GM12878 (cell line): ENCODE measurements at regions not wholly inside any gene's neighbourhood (a gene's known extent, or its start where the extent isn't known, plus 50 kb on each side); places are given as distances from the start of the nearest gene placed in this dataset.

Source experiments
- ATAC-seq: fragments of 200-7000 bp; cut with Tn5 transposase; 3 replicates; pipeline ENCODE4 v1.9.1; 2020; ENCODE audit warnings: mild to moderate bottlenecking, moderate library complexity
- BruUV-seq: library from RNA; stranded (reverse); fragments of 400-500 nt; replicated peaks from 2 replicates; lab custom pipeline; 2021; lab: Mats Ljungman, UMichigan
- CTCF ChIA-PET: fragments of 300-600 bp; sonication (Branson Sonifier 250); formaldehyde crosslinking; extraction: SDS; loops from one replicate; lab custom pipeline; 2021; ENCODE audit warnings: inconsistent platforms; lab: Yijun Ruan, JAX
- POLR2A ChIA-PET: fragments of 350-600 bp; formaldehyde crosslinking; extraction: SDS; loops from one replicate; lab custom pipeline; 2021; ENCODE audit warnings: inconsistent platforms; lab: Charles Lee
- RAD21 ChIA-PET: fragments of 300-600 bp; sonication (Branson Sonifier 250); formaldehyde crosslinking; loops from one replicate; lab custom pipeline; 2023; ENCODE audit warnings: antibody characterized with exemption; ENCODE audit not compliant: unreplicated experiment; lab: Charles Lee
- SMC1A ChIA-PET: fragments of 300-600 bp; sonication (Branson Sonifier 250); formaldehyde crosslinking; loops from one replicate; lab custom pipeline; 2023; ENCODE audit not compliant: unreplicated experiment, uncharacterized antibody; lab: Charles Lee
- DNase-seq: peaks from one replicate; pipeline ENCODE4 v3.0.0-alpha.2; 2011; ENCODE audit warnings: low read depth, low spot score
- FAIRE-seq: peaks from 3 replicates; lab custom pipeline; 2011; peaks lifted over from hg19 to GRCh38; lab: Jason Lieb, UNC
- H2AFZ ChIP-seq: 2 replicates; pipeline ENCODE4 v1.6.0; 2011; ENCODE audit warnings: low read depth, low read length, control low read depth; ENCODE audit not compliant: control insufficient read depth
- H3K27ac ChIP-seq: 2 replicates; pipeline ENCODE4 v1.5.1; 2011; ENCODE audit warnings: control low read depth; ENCODE audit not compliant: control insufficient read depth, insufficient read depth
- H3K27me3 ChIP-seq, 2 experiments: replicated peaks in 1 of 2; 2 replicates each; pipeline versions ENCODE4 v1.6.0 to v1.6.1; 2011; ENCODE audit warnings: low read length in 1 of 2; ENCODE audit not compliant: control insufficient read depth in 2 of 2, insufficient read depth in 2 of 2
- H3K36me3 ChIP-seq, 2 experiments: 2 replicates each; pipeline ENCODE4 v1.5.1; 2011; ENCODE audit warnings: low read length in 1 of 2; ENCODE audit not compliant: control insufficient read depth in 2 of 2, insufficient read depth in 2 of 2
- H3K4me1 ChIP-seq: 2 replicates; pipeline ENCODE4 v1.6.1; 2011; ENCODE audit warnings: mild to moderate bottlenecking, low read length, moderate library complexity, mixed read lengths; ENCODE audit not compliant: control insufficient read depth, insufficient read depth
- H3K4me2 ChIP-seq: 2 replicates; pipeline ENCODE4 v1.6.0; 2011; ENCODE audit warnings: control low read depth; ENCODE audit not compliant: control insufficient read depth, insufficient read depth
- H3K4me3 ChIP-seq: fragments of 200-600 bp; sonication (generic); 2 replicates; pipeline ENCODE4 v1.5.1; 2016
- H3K79me2 ChIP-seq: 2 replicates; pipeline ENCODE4 v1.6.0; 2011; ENCODE audit warnings: low read length; ENCODE audit not compliant: control insufficient read depth, insufficient read depth
- H3K9ac ChIP-seq: 2 replicates; pipeline ENCODE4 v1.8.0; 2011; ENCODE audit warnings: low read length, control low read depth, mixed read lengths; ENCODE audit not compliant: control insufficient read depth, insufficient read depth
- H3K9me3 ChIP-seq: replicated peaks from 3 replicates; pipeline ENCODE4 v1.5.1; 2011; ENCODE audit warnings: mild to moderate bottlenecking, low read length; ENCODE audit not compliant: control insufficient read depth, insufficient read depth
- H4K20me1 ChIP-seq: 2 replicates; pipeline ENCODE4 v1.6.0; 2011; ENCODE audit not compliant: control insufficient read depth, insufficient read depth
- CBX5 ChIP-seq: sonication (generic); IDR thresholded peaks from 2 replicates; pipeline ENCODE4 v1.6.1; 2016; ENCODE audit warnings: low read depth, moderate library complexity, mild to moderate bottlenecking, inconsistent platforms
- PAX5 ChIP-seq: IDR thresholded peaks from 2 replicates; pipeline ENCODE4 v1.6.1; 2011; ENCODE audit warnings: low read depth, low read length, borderline replicate concordance
- SPI1 ChIP-seq: IDR thresholded peaks from 2 replicates; pipeline ENCODE4 v1.6.1; 2011; ENCODE audit warnings: low read depth, mild to moderate bottlenecking, low read length, moderate library complexity, borderline replicate concordance; ENCODE audit not compliant: insufficient read depth
- SREBF2 ChIP-seq: IDR thresholded peaks from 2 replicates; pipeline ENCODE4 v1.6.1; 2012; ENCODE audit warnings: mild to moderate bottlenecking, low read length
- TCF7 ChIP-seq: IDR thresholded peaks from 2 replicates; pipeline ENCODE4 v1.6.1; 2014; ENCODE audit warnings: antibody characterized with exemption, borderline replicate concordance
- WGBS: methylation state at CpG from one replicate; pipeline ENCODE4 v1.1.6; 2016; ENCODE audit warnings: low lambda C conversion rate; ENCODE audit not compliant: insufficient replicate concordance, insufficient coverage; ENCODE audit errors: missing lambda C conversion rate; 5-methylcytosine and 5-hydroxymethylcytosine counted together
- in situ Hi-C: fragments of 300-500 bp; cut with MboI; formaldehyde crosslinking; loops from 9 replicates; pipeline ENCODE4 v1.14.3; 2018; ENCODE audit warnings: mixed read lengths
- intact Hi-C: fragments of 100-400 bp; cut with micrococcal nuclease; formaldehyde crosslinking; loops from one replicate; pipeline ENCODE4 v1.14.2; 2022; ENCODE audit not compliant: unreplicated experiment

DNA sequence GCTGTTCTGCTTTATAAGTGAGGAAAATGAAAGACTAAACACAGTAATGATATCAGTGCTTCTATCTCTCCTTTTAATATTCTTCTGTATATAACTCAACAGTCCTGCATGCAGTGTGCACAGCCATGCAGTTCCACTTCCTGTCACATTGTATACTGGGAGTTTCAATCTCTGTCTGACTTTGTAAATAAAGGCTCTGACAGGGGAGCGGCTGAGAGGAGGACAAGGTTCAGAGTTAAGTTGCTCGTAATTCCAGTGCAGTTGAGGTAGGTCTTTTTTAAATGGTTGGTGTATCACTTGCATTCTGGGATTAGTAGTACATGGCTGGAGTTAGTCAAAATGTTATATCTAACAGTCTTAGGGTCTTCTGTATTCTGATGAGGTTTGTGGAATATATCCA, 264.5 kb downstream of the OLFM3 start:
- WGBS = 23% methylated on average over 2 of the region's 2 CpGs
- ChIA-PET RAD21 (no interaction called here), CTCF (no interaction called here), SMC1A (no interaction called here), POLR2A (no interaction called here)
- Histone ChIP-seq H3K79me2 (no peaks in the 10 kb centered on the region), H3K9ac (no peak overlapping the region), H2AFZ (no peak overlapping the region), H3K4me3 (no peak overlapping the region), H3K27me3 (no peaks in the 10 kb centered on the region; a peak in 1 of 4 replicates), H4K20me1 (no peaks in the 10 kb centered on the region), H3K4me1 (no peaks in the 10 kb centered on the region), H3K27ac (no peak overlapping the region), H3K36me3 (no peaks in the 10 kb centered on the region), H3K9me3 (no peaks in the 10 kb centered on the region), H3K4me2 (no peak overlapping the region)
- ATAC-seq = peak; percentile 67
- no TSS peak for BruUV-seq
- DNase-seq = no peak
- intact Hi-C loops (no loop called here), in situ Hi-C loops (no loop called here)
- TF ChIP-seq SREBF2 (no peak), PAX5 (peak; percentile 56; the same call in 1 of the 2 replicates), SPI1 (0 out of 2 replicates have a peak, but pooled peaks have one; percentile 4)
- FAIRE-seq = no peak

DNA sequence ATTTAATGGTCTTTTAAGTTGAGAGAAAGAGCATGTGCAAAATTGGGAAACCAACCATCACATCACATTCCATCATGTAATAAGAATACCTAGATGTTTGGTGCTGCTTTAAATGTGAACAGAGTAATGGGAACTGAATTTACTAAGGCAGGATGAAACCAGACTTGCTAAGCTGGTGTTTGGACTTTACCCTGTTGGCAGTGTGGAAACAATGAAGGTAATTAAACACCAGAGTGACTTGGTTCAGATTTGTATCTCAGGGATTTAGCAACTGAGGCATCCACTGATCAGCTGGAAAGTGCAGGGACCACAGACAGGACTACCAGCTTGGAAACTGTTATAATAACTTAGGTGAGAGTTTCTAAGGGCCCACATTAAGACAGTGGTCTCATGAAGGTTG, 263.4 kb downstream of the OLFM3 start:
- Histone ChIP-seq H2AFZ (no peak overlapping the region), H3K36me3 (no peaks in the 10 kb centered on the region), H3K79me2 (no peaks in the 10 kb centered on the region), H3K27me3 (no peaks in the 10 kb centered on the region), H3K4me3 (no peak overlapping the region), H3K27ac (no peak overlapping the region), H4K20me1 (no peaks in the 10 kb centered on the region), H3K9me3 (no peaks in the 10 kb centered on the region), H3K4me2 (no peak overlapping the region), H3K4me1 (no peaks in the 10 kb centered on the region), H3K9ac (no peak overlapping the region)
- POLR2A ChIA-PET = no interaction called here
- CTCF ChIA-PET = no interaction called here
- no peak for DNase-seq
- no TSS peak for BruUV-seq
- in situ Hi-C loops = no loop called here
- no peak for TF ChIP-seq TCF7
- no peak for TF ChIP-seq CBX5
- FAIRE-seq = no peak
- SMC1A ChIA-PET = interaction anchor here (1.0 kb wide), 1 partner anchor 21 kb away, joined by 3 read pairs; no protein-coding TSS in a partner anchor
- intact Hi-C loops = no loop called here
- RAD21 ChIA-PET = no interaction called here
- no peak for ATAC-seq
